ENCODE measurements at regions not wholly inside any gene's neighbourhood (a gene's known extent, or its start where the extent isn't known, plus 50 kb on each side); places are given as distances from the start of the nearest gene placed in this dataset.
"Not testable (repeated sequence)": the region's sequence is repeated elsewhere in the genome, so short reads cannot be mapped to it uniquely, and the experiment has no call there.

- DNase-seq = no peak
Observed at GRCh38 chr4:28443371-28443770, 1582.7 kb downstream of the STIM2 start.

DNA sequence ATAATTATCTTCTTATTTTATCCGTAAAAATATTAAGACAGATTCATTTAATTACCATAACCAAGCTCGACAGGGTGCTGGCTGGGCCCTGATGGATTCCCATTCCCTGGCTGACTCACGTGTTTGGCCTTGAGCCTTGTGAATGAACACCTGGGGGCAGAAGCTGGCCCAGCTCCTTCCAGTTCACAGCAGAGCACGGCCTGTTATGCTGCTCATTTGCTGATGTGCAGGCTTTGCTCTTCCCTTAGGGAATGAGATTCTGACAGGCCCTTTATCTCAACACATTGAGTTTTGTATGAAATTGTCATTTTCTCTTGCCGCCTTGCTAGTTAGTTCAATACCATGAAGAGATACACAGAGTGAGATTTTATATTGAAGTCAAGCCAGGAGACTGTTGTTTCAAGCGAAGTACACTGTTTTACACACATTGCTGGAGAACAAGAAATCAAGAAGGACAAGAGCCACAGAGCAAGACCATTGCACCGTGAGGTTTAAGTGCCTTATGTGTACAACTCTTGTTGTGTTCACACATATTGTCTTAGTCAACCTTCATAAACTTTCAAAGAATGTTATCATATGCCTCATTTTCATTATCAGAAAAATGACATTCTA, 1583.3 kb downstream of the STIM2 start:
- no peak for DNase-seq

DNA sequence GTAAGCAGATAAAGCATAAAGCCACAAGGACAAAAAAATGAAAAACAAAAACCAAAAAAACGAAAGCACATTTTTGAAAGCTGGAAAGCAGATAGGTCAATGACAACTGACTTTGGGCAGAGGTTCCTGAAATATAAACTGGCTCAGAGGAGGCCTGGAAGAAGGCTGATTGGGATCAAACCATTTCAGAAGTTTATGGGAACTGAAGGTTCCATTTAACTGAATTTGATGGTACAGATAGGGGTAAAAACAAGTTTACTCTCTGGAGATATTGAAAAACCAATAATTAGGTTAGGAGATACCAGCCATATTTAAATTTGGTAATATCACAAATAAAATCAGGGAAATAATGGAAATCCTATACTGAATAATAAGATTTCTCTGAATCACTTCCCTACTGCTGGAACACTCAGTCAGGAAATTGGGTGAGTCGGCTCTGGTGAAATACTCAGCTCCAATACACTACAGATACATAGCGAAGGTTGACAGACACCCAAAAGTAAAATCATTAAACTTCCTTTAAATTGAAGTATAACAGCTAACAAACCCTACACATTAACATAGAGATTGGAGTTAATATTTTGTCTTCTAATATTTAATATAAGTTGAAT, 1584.3 kb downstream of the STIM2 start:
- no peak for DNase-seq

DNA sequence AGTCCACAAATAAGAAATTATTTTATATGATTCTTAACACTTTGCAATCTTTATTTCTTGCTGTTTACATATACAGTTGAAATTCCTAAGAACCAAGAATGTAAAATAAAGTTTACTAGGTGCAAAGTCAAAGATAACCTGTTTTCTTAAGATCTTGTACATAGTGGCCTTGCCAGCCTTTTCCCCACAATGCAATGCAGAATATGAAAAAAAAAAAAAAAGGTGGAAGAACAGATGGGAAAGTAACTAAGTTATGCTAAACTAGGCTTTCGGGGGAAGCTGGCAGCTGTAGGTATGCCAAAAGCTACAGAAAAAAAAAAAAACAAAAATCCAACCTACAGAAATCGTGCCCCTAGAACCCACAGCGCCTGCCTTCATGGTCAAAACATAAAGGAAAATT, 1588.4 kb downstream of the STIM2 start:
- DNase-seq = no peak

DNA sequence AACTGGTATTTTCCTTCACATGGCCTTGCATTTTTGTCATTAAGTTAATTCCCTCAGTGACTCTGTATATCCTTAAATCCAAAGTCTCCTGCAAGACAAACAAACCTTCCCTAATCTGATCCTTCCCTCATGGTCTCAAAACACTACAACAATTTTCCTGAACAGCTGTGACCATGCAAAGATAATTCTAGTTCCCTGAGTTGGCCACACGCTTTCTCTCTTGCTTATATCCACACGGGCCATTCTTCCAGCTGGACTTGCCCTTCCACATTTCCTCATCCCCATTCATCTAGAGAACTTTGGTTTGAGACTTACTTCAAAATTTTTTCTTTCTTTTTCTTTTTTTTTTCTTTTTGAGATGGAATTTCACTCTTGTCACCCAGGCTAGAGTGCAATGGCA, 1590.7 kb downstream of the STIM2 start:
- no peak for DNase-seq

DNA sequence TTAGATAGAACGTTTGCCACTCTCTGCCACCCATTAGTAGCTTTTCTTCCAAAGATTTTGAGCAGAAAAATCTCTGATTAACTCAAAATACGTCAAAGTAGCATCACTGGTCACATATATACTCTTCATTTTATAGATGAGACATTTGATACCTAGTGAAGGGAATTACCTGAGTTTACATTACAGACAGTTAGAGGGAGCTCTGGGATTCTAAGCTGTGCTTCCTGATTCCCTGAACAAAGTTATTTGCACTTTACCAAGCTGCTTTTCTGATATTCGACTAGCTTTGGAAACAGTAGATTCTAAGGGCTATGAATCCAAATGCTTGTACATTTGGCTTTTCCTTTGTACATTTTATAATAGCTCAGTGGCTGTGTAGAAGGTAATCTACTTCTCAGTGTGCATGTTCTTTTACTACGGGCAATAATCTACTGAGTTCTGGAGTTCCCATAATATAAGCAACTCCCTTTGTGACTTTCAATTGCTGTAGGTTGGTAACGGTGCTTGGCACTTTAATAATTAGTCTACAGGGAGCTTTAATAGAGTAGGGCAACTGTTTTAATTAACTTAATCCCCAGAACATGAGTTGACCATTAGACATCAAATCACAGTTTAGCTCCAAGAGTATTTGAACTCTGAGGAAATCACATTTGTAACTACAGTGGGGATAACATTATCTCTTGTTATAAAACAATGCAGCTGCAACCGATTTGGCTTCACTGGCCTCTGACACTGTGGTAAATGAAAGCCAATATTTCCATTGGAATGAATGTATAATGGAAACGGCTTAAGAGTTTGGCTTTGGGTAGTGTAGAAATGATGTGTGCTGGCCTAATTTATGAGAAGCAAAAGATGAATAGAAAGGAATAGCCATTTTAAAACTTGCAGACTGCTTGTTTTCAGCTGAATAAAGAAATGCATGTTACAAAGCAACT, 1602.4 kb downstream of the STIM2 start:
- no peak for DNase-seq

- no peak for DNase-seq
Observed at GRCh38 chr4:28464823-28465222, 1604.2 kb downstream of the STIM2 start.

- not testable (repeated sequence) for DNase-seq
Observed at GRCh38 chr4:28466886-28467285, 1606.2 kb downstream of the STIM2 start.

DNA sequence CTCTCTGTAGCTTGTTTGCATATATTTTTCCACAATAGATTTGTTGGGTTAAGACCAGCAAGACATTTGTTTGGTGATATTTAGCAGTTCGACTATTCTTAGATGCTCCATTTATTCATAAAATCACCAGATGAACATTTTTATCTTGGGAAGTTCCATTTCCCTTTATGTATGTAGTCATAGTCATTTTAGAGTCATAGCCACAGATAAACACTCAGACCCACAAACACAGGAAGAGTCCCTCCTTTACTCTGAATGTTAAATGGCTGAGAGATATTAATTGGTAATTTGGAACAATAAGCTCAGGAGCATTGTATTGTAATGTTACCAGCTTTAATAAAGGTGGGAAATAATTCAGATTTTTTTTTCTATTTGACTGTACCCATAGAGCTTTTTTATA, 1608.7 kb downstream of the STIM2 start:
- no peak for DNase-seq

GRCh38 chr4:28469886-28470285, 1609.2 kb downstream of the STIM2 start:
- DNase-seq = no peak

GRCh38 chr4:28475381-28475780, 1614.7 kb downstream of the STIM2 start:
- DNase-seq = no peak

GRCh38 chr4:28479666-28480065, 1619.0 kb downstream of the STIM2 start:
- DNase-seq = no peak

- no peak for DNase-seq
Observed at GRCh38 chr4:28481565-28481964, 1620.9 kb downstream of the STIM2 start.

GRCh38 chr4:28482580-28483270, 1622.1 kb downstream of the STIM2 start:
- DNase-seq = no peak

DNA sequence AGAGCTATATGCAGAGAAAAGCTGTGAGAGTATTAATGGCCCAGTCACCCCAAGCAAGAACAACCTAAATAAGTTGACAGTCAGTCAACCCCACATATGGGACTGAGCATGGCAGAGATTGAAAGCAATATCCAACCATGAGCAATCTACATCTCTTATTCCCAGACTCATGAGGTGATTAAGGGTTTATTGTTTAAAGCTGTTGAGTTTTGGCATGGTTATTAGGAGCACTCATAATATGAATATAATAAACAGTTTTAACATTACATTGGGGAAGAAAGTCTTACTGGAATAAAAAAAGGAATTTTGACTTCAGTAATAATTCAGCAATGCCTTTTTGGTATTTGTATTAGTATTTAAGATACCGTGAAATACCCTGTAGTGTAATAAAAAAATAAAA, 1627.4 kb downstream of the STIM2 start:
- DNase-seq = no peak

DNA sequence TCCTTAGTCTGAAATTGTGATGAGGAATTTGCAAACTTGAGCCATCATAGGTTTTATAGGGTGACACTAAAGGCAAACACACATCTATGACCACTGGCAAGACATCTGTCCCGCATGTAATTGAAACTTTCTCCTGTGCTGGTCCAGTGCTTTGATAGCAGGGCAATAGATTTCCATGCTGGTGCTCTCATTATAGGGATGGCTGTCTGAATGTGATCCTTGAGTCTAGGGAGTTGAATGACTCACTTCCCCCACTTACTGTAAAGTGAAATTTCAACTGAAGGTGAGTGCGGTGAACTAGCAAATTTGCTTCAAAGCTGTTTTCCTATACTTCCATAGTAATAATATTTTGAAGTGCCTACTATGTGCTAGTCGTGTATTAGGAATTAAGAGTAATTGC, 1630.0 kb downstream of the STIM2 start:
- no peak for DNase-seq

DNA sequence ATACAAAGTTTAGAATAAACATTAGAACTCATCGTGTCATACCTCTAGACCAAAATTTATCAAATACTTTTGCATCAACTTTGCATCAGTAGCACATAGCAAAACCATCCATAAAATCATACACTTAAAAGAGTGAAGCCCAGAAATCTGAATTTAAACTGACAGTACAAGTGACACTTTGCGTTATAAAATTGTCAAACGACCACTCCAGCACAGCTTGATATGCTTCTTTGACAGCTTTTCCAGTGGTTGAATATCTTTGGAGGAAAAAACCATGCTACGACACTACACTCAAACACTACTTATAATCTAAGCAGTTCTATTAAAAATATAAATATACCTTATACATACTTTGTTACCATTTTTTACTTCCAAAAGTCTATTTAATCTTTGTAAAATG, 1644.4 kb downstream of the STIM2 start:
- DNase-seq = no peak

DNA sequence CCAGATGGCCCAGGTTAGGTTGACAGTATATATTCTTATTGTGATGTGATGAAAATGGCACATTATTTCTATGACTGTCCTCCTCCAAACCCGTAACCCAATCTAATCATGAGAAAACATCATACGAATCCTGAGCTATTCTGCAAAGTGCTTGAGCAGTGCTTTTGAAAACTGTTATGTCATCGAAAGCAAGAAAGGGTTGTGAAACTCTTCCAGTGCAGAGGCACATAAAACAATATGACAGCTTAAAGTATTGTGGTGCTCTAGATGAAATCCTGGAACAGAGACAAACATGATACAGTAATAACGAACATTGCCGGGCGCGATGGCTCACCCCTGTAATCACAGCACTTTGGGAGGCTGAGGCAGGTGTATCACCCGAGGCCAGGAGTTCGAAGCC, 1648.0 kb downstream of the STIM2 start:
- DNase-seq = no peak

- DNase-seq = not testable (repeated sequence)
Observed at GRCh38 chr4:28514766-28515165, 1654.1 kb downstream of the STIM2 start.

GRCh38 chr4:28518561-28519165, 1658.0 kb downstream of the STIM2 start:
- no peak for DNase-seq

DNA sequence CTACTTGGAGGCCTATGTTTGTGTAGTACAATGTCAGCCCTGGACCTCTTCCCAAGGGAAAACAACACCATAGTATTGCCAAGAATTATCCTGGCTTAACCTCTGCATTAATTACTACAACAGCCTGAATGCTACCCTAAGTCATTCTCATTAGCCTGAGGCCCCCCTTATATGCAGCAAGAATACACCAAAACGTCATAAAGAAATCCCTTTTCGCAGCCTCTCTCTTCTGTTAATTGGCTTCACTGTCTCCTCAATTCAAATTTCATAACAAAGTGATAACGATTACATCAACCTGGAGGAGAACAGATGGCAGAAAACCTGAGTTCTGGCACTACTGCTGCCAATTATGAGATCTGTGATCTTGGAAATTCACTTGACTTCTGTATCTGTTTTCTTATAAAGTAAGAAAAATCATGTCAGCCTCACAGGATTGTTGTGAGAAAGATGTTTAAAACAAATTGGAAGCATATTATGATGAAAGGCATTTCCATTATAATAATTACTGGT, 1663.1 kb downstream of the STIM2 start:
- no peak for DNase-seq

GRCh38 chr4:28536124-28536523, 1675.5 kb downstream of the STIM2 start:
- no peak for DNase-seq

DNA sequence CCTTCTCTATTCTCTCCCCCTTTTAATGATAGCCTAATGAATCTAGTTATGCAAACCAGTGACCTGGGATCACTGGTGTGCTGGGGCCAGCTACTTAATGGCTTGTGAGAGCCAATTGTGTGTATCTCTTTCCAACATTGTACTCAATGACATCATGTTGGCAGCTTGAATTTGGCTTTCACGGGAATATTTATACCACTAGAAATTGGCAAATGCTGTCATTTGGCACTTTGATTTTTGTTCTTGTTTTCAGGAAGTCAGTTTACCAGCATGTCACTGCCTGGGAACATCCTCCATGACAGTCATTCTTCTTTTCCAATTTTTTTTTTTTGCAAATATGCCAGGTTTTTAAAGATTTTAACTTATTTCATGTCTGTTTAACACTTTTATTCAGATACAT, 1685.3 kb downstream of the STIM2 start:
- no peak for DNase-seq

Data from suppressor macrophage treated with lipopolysaccharide for 1 hour (primary cell).